ENCODE measurements at regions not wholly inside any gene's neighbourhood (a gene's known extent, or its start where the extent isn't known, plus 50 kb on each side); places are given as distances from the start of the nearest gene placed in this dataset.

DNA sequence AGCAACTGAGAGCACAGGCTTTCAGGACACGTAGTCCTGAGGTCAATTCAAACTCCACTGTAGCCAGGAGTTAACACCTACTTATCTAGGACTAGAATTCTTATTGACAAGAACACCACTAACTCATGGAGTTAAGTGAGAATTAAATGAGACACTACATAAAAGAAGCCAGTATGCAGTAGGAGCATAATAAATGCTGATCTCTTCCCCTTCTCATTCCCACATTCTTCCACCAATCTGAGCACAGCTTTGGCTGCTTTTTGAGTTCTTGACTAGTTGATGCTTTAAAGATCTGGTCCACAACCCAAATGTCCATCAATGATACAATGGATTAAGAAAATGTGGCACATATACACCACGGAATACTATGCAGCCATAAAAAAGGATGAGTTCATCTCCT lies 55.2 kb downstream of the TTC32 start:
- Histone ChIP-seq H3K27me3 (replicated peaks; ENCODE audit: insufficient read depth, low read length) (no peaks in the 10 kb centered on the region), H3K4me3 (ENCODE audit: low read length) (no peak overlapping the region)

DNA sequence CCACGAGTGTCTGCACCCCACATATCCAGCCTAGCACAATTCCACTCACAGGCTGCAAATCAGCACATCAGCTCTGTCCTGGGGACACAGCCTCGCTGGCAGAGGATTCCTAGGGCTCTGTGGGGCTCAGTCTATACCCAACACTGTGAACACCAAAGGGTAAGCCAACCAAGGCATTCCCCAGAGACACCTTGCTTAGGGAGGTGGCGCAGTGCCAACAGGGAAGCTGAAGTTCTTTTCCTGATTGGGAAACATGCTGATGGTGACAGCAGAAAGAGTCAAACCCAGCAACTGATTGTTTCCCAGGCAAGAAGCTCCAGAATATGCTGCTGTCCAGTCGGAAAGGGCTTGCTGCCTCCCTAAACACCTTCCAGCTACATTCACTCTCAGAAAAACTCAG lies 55.8 kb downstream of the TTC32 start:
- H3F3A ChIP-seq (ENCODE audit: insufficient read depth, low read length) = no peaks in the 10 kb centered on the region
- no peaks in the 10 kb centered on the region for H4K20me1 ChIP-seq (ENCODE audit: insufficient read depth, low read length)
- H3K27me3 ChIP-seq (replicated peaks; ENCODE audit: insufficient read depth, low read length) = no peaks in the 10 kb centered on the region
- H3K4me3 ChIP-seq (ENCODE audit: low read length) = no peak overlapping the region
- no peak overlapping the region for H3K27ac ChIP-seq (ENCODE audit: low read length)
- H3K79me2 ChIP-seq (ENCODE audit: low read length) = no peaks in the 10 kb centered on the region
- H3K36me3 ChIP-seq (replicated peaks; ENCODE audit: insufficient read depth, low read length) = no peaks in the 10 kb centered on the region
- H3K9me2 ChIP-seq (replicated peaks; ENCODE audit: insufficient read depth, low read length) = no peaks in the 10 kb centered on the region
- H3K4me2 ChIP-seq (ENCODE audit: low read depth, low read length) = no peak overlapping the region
- TF ChIP-seq EZH2 (optimal IDR thresholded peaks at IDR 0.05; ENCODE audit: low read depth, low read length) = no peak
- no peak for TF ChIP-seq EZH2phosphoT487 (IDR thresholded peaks at IDR 0.05; ENCODE audit: low read length)
- no peak for TF ChIP-seq CTCF (IDR thresholded peaks at IDR 0.05; ENCODE audit: low read length)
- H3K9me3 ChIP-seq (replicated peaks; ENCODE audit: insufficient read depth, low read length) = no peaks in the 10 kb centered on the region
- no peak overlapping the region for H2AFZ ChIP-seq (ENCODE audit: low read length)
- no peaks in the 10 kb centered on the region for H3K4me1 ChIP-seq (ENCODE audit: low read length)
- H3K9ac ChIP-seq (ENCODE audit: low read length) = no peak overlapping the region
- no peak for DNase-seq

More for the DNA sequence above, 55.2 kb downstream of the TTC32 start:
- Histone ChIP-seq H3K27ac (ENCODE audit: low read length) (no peak overlapping the region), H3K4me2 (ENCODE audit: low read depth, low read length) (no peak overlapping the region), H3K79me2 (ENCODE audit: low read length) (no peaks in the 10 kb centered on the region), H3K36me3 (replicated peaks; ENCODE audit: insufficient read depth, low read length) (no peaks in the 10 kb centered on the region), H3F3A (ENCODE audit: insufficient read depth, low read length) (no peaks in the 10 kb centered on the region), H4K20me1 (ENCODE audit: insufficient read depth, low read length) (no peaks in the 10 kb centered on the region), H3K9me3 (replicated peaks; ENCODE audit: insufficient read depth, low read length) (no peaks in the 10 kb centered on the region), H2AFZ (ENCODE audit: low read length) (no peak overlapping the region), H3K9ac (ENCODE audit: low read length) (no peak overlapping the region), H3K9me2 (replicated peaks; ENCODE audit: insufficient read depth, low read length) (no peaks in the 10 kb centered on the region), H3K4me1 (ENCODE audit: low read length) (no peaks in the 10 kb centered on the region)
- no peak for DNase-seq
- TF ChIP-seq EZH2phosphoT487 (IDR thresholded peaks at IDR 0.05; ENCODE audit: low read length) = no peak
- no peak for TF ChIP-seq EZH2 (optimal IDR thresholded peaks at IDR 0.05; ENCODE audit: low read depth, low read length)
- TF ChIP-seq CTCF (IDR thresholded peaks at IDR 0.05; ENCODE audit: low read length) = no peak

DNA sequence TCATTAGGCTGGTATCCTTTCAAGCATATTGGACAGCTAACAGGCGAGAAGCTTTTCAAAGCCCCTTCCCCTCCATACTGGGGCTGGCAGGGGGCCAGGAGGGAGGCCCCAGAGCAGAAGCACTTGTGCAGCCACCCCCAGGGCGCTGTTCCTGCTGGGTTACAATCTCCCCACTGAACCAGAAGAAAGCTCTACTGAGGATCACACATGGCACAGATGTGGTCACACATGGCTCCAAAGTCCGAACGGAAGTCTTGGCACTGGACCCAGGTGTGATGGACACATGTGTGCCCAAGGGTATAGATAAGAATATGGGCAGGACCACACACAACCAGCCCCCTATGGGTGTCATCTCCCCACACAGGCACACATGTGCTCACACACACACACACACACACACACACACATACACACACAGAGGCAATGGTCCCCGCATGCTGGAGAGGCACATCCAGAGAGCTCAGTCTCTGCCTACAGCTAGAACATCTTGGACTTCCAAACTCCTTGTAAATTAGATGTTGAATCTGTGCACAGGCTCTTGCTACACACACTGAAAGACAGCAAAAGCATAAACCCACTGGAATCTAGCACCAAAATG lies 56.4 kb downstream of the TTC32 start:
- Histone ChIP-seq H3F3A (ENCODE audit: insufficient read depth, low read length) (no peaks in the 10 kb centered on the region), H3K27me3 (replicated peaks; ENCODE audit: insufficient read depth, low read length) (no peaks in the 10 kb centered on the region), H3K79me2 (ENCODE audit: low read length) (no peaks in the 10 kb centered on the region), H3K27ac (ENCODE audit: low read length) (no peak overlapping the region), H3K9me3 (replicated peaks; ENCODE audit: insufficient read depth, low read length) (no peaks in the 10 kb centered on the region), H3K4me3 (ENCODE audit: low read length) (no peak overlapping the region), H3K4me2 (ENCODE audit: low read depth, low read length) (no peak overlapping the region), H3K4me1 (ENCODE audit: low read length) (no peaks in the 10 kb centered on the region), H4K20me1 (ENCODE audit: insufficient read depth, low read length) (no peaks in the 10 kb centered on the region), H3K9ac (ENCODE audit: low read length) (no peak overlapping the region), H2AFZ (ENCODE audit: low read length) (no peak overlapping the region), H3K36me3 (replicated peaks; ENCODE audit: insufficient read depth, low read length) (no peaks in the 10 kb centered on the region), H3K9me2 (replicated peaks; ENCODE audit: insufficient read depth, low read length) (no peaks in the 10 kb centered on the region)
- no peak for DNase-seq
- TF ChIP-seq CTCF (IDR thresholded peaks at IDR 0.05; ENCODE audit: low read length) = no peak
- no peak for TF ChIP-seq EZH2 (optimal IDR thresholded peaks at IDR 0.05; ENCODE audit: low read depth, low read length)
- no peak for TF ChIP-seq EZH2phosphoT487 (IDR thresholded peaks at IDR 0.05; ENCODE audit: low read length)

Measured in MM.1S (cell line).